ENCODE measurements at regions not wholly inside any gene's neighbourhood (a gene's known extent, or its start where the extent isn't known, plus 50 kb on each side); places are given as distances from the start of the nearest gene placed in this dataset.

DNA sequence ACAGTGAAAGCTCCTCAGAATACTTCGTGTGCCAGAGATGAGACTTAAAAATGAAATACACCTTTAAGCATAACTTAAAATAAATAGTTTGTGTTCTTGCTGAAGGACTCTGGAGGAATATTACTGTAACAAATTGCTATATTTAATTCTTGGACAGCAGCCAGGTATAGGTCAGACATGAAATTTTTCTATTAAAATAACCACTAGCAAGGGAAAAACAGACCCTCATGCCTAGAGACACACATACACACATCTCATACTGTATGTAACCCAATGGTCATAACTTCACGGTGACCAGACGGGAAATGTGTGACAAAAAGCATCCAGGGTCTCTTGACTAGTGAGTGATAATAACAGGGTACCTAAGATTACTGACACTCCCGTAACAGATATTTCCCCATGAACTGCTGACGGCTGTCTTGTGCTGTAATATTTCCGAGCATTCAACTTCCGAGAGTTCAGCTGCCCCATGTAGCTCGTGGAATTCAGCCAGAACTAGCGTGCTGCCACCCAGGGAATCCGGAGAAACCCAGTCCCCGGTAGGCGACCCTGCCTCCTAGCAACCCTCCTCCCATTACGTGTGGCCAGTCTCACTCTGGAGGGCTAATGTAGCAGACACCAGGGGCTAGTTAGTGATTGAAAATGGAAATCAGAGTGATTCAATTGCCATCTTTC, 2295.1 kb upstream of the WWC1 start:
- peaks cover 12 to 28% of the 10 kb centered on the region in 2 donors for H3K9me3 Mint-ChIP-seq
- TF ChIP-seq, protein P1, sequence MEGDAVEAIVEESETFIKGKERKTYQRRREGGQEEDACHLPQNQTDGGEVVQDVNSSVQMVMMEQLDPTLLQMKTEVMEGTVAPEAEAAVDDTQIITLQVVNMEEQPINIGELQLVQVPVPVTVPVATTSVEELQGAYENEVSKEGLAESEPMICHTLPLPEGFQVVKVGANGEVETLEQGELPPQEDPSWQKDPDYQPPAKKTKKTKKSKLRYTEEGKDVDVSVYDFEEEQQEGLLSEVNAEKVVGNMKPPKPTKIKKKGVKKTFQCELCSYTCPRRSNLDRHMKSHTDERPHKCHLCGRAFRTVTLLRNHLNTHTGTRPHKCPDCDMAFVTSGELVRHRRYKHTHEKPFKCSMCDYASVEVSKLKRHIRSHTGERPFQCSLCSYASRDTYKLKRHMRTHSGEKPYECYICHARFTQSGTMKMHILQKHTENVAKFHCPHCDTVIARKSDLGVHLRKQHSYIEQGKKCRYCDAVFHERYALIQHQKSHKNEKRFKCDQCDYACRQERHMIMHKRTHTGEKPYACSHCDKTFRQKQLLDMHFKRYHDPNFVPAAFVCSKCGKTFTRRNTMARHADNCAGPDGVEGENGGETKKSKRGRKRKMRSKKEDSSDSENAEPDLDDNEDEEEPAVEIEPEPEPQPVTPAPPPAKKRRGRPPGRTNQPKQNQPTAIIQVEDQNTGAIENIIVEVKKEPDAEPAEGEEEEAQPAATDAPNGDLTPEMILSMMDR (IDR thresholded peaks at IDR 0.05) = no peak
- WGBS (ENCODE audit: insufficient coverage) = 92% methylated on average over 10 of the region's 13 CpGs
- Histone ChIP-seq H3K9me3 (ENCODE audit: control insufficient read depth, insufficient read depth, low read length) (peaks cover 4% of the 10 kb centered on the region), H3K27me3 (ENCODE audit: control insufficient read depth, insufficient read depth, low read length) (no peaks in the 10 kb centered on the region), H3K36me3 (ENCODE audit: control insufficient read depth, insufficient read depth, low read length) (no peaks in the 10 kb centered on the region), H3K4me1 (ENCODE audit: control insufficient read depth, insufficient read depth, low read length) (no peaks in the 10 kb centered on the region), H3K27ac (ENCODE audit: low read length) (no peak overlapping the region), H3K4me3 (ENCODE audit: low read length) (no peak overlapping the region)
- no peaks in the 10 kb centered on the region for H3K27me3 Mint-ChIP-seq (ENCODE audit: low read depth in 2 of 2)
- no peak overlapping the region for H3K27ac Mint-ChIP-seq
- no peaks in the 10 kb centered on the region for H3K4me1 Mint-ChIP-seq
- ATAC-seq (no peak), DNase-seq (no peak)
- H3K36me3 Mint-ChIP-seq = peaks cover 13% of the 10 kb centered on the region
- H3K4me3 Mint-ChIP-seq = no peak overlapping the region
- intact Hi-C loops (cut with micrococcal nuclease) = no loop called here

DNA sequence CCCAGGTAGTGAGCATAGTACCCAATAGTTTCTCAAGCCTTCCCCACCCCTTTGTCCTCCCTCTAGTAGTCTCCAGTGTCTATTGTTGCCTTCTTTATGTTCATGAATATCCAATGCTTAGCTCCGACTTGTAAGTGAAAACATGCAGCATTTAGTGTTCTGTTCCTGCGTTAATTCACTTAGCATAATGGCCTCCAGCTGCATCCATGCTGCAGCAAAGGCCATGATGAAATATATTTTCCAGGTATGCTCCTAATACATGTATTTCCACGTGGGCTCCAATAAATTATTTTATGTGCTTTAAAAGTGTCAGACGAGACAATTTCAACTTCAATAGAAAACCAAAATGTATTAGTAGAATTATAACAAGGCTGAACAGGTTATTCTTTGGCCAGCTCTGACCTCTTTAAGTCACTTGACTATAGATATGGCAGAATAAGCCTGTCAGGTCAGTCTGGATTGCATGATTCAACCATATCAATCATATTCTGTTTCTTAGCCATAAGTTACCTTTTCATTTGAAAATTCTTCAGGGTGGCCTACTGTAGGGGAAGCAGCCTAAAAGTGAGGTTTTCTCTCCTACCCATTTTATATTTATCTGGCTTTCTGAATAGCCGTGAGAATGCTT, 2291.6 kb upstream of the WWC1 start:
- Histone ChIP-seq H3K4me3 (ENCODE audit: low read length) (no peak overlapping the region), H3K27me3 (ENCODE audit: control insufficient read depth, insufficient read depth, low read length) (no peaks in the 10 kb centered on the region), H3K9me3 (ENCODE audit: control insufficient read depth, insufficient read depth, low read length) (peaks cover 4% of the 10 kb centered on the region), H3K4me1 (ENCODE audit: control insufficient read depth, insufficient read depth, low read length) (no peaks in the 10 kb centered on the region), H3K27ac (ENCODE audit: low read length) (no peak overlapping the region), H3K36me3 (ENCODE audit: control insufficient read depth, insufficient read depth, low read length) (no peaks in the 10 kb centered on the region)
- no peaks in the 10 kb centered on the region for H3K36me3 Mint-ChIP-seq
- H3K27ac Mint-ChIP-seq = no peak overlapping the region
- WGBS (ENCODE audit: insufficient coverage) = 89% methylated on average over 2 of the region's 5 CpGs
- H3K9me3 Mint-ChIP-seq = peaks cover 7 to 21% of the 10 kb centered on the region in 2 donors
- H3K4me3 Mint-ChIP-seq = no peak overlapping the region
- intact Hi-C loops (cut with micrococcal nuclease) = no loop called here
- no peaks in the 10 kb centered on the region for H3K4me1 Mint-ChIP-seq
- TF ChIP-seq, protein P1 (IDR thresholded peaks at IDR 0.05) = no peak
- DNase-seq (no peak), ATAC-seq (no peak)
- no peaks in the 10 kb centered on the region for H3K27me3 Mint-ChIP-seq (ENCODE audit: low read depth in 2 of 2)

DNA sequence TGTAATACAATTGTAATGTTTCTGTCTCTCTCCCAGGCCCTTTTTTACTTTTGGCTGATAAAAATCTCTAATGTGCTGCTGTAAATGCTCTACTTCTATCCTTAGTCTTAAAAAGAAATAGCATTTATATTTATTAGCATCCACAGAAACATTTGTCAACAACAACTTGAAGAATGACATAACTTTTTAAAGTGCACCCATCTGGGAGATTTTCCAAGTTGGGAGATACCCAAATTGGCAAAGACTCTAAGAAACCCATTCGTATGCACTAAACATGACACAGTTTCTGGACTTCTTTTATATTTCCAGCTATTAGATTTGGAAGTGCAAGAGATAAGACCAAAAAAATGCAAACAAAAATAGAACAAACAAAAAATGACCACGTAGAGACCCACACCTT, 2287.4 kb upstream of the WWC1 start:
- no peaks in the 10 kb centered on the region for H3K4me1 ChIP-seq (ENCODE audit: control insufficient read depth, insufficient read depth, low read length)

More for the DNA sequence above, 2287.4 kb upstream of the WWC1 start:
- Histone ChIP-seq H3K27ac (ENCODE audit: low read length) (no peak overlapping the region), H3K9me3 (ENCODE audit: control insufficient read depth, insufficient read depth, low read length) (no peaks in the 10 kb centered on the region), H3K27me3 (ENCODE audit: control insufficient read depth, insufficient read depth, low read length) (no peaks in the 10 kb centered on the region), H3K4me3 (ENCODE audit: low read length) (no peak overlapping the region), H3K36me3 (ENCODE audit: control insufficient read depth, insufficient read depth, low read length) (no peaks in the 10 kb centered on the region)
- Mint-ChIP-seq H3K9me3 (peaks cover 8 to 16% of the 10 kb centered on the region in 2 donors), H3K4me3 (no peak overlapping the region), H3K4me1 (no peaks in the 10 kb centered on the region), H3K27me3 (ENCODE audit: low read depth in 2 of 2) (no peaks in the 10 kb centered on the region), H3K27ac (no peak overlapping the region), H3K36me3 (no peaks in the 10 kb centered on the region)
- ATAC-seq = no peak
- no CpG with 5 or more reads among the region's 2 CpGs for WGBS (ENCODE audit: insufficient coverage)
- intact Hi-C loops (cut with micrococcal nuclease) = no loop called here
- DNase-seq = no peak
- TF ChIP-seq, protein P1 (IDR thresholded peaks at IDR 0.05) = no peak

All from natural killer cell (primary cell).